ENCODE measurements at regions not wholly inside any gene's neighbourhood (a gene's known extent, or its start where the extent isn't known, plus 50 kb on each side); places are given as distances from the start of the nearest gene placed in this dataset.
"Not testable (repeated sequence)": the region's sequence is repeated elsewhere in the genome, so short reads cannot be mapped to it uniquely, and the experiment has no call there.

DNA sequence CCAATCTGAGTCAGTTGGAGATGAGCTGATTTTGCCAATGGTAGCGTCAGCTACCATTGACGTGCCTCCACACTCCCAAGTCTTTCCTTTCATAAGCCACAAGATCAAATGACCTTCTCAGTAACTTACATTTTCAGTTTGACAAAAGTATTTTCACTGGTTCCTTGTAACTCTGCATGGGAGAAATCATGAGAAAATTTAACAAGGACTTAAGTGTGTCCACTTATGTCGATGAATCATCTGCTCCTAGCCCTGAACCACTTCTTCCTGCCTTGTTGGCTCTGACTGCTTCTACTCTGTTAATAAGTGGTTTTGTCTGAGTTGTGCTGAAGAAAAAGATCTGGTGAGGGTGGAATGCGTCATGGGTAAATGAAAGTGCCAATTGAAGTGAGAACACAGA lies 101.2 kb downstream of the NFKBIZ start:
- no peak for DNase-seq (ENCODE audit: low read depth)

DNA sequence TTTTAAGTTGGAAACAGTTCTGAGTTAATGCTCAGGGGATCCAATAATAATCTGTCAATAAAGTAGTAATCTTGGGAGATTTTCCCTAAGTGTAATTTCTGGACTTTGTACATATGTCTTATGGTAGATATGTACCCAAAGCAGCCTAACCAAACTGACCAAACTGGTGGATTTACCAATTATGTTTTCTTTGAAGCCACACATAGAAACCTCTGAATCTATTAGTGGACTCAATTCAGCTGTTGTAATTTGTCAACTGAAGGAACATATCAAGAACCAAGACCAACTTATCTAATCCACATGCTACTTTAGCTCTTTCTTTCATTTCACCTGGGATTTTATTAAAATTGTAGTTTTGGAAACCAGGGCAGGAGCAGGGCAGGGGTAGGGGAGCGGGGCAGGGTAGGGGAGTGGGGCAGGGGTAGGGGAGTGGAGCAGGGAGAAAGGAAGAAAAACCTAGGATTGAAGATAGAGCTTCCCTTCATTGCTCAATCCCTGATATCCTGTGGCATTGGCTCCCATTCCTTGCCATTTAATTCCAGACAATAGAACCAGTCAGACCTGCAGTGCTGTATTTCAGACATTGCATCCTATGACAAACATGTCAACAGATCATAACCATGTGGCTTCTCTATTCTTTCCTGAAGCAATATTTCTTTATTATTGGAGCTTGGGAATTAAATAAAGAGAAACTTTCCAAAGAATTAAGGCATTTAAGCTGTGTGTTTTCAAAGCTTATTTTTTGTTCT lies 101.8 kb downstream of the NFKBIZ start:
- DNase-seq (ENCODE audit: low read depth), result no peak

DNA sequence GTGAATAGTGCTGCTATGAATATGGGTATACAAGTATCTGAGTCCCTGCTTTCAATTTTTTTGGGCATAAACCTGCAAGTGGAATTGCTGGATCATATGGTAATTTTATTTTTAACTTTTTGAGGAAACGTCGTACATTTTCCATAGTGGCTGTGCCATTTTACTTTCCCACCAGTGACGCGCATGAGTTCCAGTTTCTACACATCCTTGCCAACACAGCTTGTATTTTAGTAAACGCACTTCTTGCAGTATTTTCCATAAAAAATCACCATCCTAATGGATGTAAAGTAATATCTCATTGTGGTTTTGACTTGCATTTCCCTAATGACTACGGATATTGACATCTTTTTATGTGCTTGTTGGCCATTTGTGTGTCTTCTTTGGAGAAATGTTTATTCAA lies 105.0 kb downstream of the NFKBIZ start:
- no peak for DNase-seq (ENCODE audit: low read depth)

DNA sequence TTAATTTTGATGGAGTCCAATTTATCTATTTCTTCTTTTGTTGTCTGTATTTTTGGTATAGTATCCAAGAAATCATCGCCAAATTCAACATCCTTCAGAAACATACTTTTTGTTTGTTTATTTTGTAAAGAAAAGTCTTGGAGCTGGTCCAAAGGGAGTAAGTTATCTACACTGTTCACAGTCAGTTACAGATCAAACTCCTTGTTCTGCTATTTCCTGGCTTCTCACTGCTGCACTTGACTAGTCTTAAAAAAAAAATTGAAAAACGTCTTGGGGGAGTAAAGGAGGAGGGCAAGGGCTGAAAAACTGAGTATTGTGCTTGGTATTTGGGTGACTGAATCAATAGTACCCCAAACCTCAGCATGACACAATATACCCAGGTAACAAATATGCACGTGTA lies 105.6 kb downstream of the NFKBIZ start:
- DNase-seq (ENCODE audit: low read depth), result no peak

DNA sequence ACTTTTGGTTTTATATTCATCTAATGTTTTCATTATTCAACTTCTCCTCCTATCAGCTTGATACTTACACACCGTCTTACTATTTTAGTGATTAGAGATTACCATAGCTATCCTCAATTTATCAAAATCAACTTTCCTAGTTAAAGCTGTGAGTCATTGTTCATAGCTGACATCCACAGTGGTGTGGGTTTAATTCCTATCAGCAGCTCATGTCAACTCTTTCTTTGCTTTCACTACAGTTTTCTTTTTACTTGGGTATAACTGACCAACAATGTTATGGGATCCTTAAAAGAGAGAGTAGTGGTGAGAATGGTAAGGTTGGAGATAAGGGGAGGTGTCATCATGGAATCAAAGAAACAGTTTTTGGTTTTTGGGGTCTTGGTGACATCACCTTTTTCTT lies 112.7 kb downstream of the NFKBIZ start:
- no peak for DNase-seq (ENCODE audit: low read depth)

DNA sequence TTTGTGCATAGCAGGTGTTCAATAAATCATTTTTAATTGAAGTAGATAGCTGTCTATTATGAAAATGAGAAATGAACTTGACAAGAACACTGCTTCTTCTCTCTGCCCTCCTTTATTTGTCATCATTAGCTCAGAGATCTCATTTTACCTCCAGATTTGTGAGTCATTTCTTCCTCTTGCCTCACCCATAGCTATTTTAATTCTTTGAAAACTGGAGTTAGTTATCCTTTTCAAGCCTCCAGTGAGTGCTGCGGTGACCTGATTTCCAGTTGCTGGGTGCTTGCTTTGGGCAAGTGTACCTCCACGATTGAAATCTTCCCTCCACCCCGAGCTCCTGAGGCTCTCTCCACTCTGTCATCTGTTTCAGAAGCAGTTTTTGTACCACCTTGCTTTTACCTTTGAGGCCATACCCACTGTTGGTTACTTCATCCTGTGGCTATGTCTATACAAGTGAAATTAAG lies 114.6 kb downstream of the NFKBIZ start:
- DNase-seq (ENCODE audit: low read depth), result peak; percentile 14

DNA sequence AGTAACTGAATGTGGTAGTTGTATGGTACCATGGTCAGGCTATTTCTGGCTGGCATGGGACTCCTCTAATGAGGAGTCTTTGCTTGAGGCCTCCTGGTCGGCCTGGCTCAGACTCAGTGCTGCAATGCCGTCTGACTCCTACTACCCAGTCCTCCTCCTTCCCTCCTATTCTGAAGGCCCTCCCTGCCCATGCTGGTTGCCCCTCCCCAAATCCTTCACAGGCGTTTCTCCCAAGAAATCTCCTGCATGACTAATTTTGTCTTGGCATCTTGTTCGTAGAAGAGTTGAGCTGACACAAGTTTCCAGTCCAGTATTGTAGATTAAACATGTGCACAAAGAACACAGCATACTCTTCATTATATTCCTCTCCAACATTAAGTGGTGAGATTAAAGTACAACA lies 115.5 kb downstream of the NFKBIZ start:
- no peak for DNase-seq (ENCODE audit: low read depth)

DNA sequence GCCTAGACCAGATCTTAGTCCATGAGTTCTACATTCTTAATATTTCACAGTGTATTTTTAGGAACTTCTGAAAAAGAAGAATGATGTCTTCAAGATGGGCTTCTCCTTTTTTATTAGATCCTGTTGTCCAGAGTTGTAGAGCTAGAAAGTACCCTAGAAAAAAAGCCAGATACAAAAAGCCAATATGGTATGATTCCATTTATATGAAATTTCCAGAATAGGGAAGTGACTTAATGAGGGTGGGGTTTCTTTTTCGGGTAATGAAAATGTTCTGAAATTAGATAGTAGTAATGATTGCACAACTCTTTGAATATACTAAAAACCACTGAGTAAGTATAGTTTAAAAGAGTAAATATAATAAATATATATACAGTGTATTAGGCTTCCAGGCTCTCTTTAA lies 116.9 kb downstream of the NFKBIZ start:
- DNase-seq (ENCODE audit: low read depth), result no peak

DNA sequence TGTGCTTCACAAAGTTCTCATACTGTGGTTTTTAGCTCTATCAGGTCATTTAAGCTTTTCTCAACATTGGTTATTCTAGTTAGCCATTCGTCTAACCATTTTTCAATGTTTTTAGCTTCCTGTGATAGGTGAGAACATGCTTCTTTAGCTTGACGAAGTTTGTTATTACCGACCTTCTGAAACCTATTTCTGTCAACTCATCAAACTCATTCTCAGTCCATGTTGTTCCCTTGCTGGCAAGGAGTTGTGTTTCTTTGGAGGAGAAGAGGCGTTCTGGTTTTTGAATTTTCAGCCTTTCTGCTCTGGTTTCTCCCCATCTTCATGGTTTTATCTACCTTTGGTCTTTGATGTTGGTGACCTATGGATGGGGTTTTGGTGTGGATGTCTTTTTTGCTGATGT lies 120.9 kb downstream of the NFKBIZ start:
- no peak for DNase-seq (ENCODE audit: low read depth)

DNA sequence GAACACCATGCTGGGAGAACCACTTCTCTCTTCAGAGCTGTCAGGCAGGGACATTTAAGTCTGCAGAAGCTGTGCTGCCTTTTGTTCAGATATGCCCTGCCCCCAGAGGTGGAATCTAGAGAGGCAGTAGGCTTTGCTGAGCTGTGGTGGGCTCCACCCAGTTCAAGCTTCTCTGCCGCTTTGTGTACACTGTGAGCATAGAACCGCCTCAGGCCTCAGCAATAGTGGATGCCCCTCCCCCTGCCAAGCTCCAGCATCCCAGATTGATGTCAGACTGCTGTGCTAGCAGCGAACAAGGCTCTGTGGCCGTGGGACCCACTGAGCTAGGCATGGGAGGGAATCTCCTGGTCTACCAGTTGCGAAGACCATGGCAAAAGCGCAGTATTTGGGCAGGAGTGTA lies 121.6 kb downstream of the NFKBIZ start:
- DNase-seq (ENCODE audit: low read depth), result no peak

DNA sequence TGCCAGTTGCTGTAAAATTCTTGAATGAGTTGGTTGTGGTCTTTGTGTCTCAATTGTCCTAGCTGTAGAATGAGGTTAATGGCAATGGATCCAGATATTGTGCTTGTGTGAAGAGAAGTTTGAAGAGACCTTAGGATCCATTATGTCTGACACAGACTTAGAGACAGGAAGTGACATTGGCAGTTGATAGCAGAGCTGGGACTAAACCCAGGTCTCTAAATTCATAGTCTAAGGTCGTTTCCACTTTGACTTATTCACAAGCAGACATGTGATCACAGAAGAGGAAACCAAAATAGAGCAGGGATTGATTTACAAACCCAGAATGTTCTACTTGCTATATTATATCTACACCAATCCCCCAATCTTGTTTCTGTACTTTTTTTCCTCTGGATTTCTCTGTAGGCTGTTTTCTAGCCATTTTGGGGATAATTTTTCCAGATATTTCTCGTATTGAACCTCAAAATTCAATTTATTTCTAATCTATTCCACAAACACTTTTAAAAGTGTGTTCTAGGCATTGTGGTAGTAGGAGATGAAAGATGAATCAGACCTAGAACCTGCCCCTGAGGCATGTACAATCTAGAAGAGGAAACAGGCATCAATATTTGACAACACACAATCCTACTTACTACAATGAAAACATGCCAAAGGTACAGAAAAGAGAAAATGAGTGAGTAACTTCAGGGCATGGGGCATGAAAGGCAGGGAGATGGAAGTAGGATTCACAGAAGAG lies 123.3 kb downstream of the NFKBIZ start:
- no peak for DNase-seq (ENCODE audit: low read depth)

DNA sequence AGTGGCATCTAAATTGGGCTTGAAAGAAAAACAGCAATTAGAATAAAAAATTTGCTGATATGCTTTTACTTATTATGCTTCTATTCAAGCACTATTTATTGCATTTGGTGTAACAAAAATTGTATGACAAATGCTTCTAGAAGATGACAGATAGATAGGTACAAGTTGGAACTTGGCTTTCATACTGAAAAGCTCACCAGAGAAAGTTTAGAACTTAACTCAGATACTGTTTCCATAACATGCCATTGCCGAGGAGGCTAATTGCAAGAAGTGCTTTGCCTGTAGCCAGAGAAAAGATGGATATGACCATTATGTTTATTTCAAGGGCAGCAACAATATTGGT lies 123.8 kb downstream of the NFKBIZ start:
- DNase-seq (ENCODE audit: low read depth), result no peak

DNA sequence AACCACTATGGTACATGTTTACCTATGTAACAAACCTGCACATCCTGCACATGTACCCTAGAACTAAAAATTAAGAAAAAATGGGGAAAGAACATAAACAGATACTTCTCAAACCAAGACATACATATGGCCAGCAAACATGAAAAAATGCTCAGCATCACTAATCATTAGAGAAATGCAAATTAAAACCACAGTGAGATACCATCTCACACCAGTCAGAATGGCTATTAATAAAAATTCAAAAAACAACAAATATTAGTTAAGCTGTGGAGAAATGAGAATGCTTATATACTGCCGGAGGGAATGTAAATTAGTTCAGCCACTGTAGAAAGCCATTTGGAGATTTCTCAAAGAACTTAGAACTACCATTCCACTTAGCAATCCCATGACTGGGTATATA lies 126.1 kb downstream of the NFKBIZ start:
- not testable (repeated sequence) for DNase-seq (ENCODE audit: low read depth)

DNA sequence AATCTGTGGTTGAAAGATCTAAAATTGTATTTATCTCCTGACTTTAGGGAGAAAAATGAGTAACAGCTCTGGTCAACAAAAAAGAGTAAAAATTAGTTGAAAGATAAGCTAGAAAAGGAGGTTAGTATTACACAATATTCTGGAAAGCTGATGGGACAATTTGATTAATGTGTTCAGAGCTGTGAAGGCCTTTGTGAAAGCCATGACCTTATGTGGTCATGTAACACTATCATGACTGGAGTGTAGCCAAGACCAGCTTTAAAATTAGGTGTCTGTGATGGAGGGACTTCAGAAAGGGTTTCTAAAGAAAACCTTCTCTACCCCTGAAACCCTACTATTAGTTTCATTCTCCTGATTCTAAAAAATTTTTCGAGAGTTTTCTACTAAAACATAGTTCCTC lies 127.2 kb downstream of the NFKBIZ start:
- no peak for DNase-seq (ENCODE audit: low read depth)

DNA sequence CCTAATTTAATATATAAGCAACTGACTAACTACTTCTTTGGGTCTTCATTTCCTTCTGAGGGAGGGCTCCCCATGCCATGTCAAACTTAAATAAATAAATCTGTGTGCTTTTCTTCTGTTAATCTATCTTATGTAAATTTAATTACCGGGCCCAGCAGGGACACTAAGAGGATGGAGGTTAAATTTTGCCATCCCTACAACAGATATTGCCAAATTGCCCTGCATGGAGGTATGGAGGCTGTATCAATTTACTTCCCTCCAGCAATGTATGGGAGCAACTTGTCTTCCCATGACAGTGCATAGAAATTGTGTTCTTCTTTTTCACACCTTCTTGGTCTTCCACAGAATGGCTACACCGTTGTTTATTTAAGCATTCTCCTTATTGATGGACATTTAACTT lies 129.0 kb downstream of the NFKBIZ start:
- DNase-seq (ENCODE audit: low read depth), result no peak

DNA sequence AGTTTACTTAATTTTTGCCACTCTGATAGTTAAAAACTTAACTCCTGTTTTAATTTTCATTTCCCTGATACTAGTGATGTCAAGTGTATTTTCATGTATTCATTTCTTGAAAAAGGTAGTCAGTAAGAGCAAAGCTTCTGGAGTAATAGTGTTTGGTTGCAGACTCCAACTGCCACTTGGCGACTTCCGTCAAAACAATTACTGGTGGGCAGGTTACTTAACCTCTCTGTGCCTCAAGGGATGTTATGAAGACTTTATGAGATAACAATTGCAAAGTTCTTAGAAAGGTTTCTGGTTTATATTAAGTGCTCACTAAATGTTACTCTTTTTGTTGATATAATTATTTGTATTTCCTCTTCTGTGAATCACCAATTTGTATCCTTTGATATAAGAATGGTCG lies 129.7 kb downstream of the NFKBIZ start:
- no peak for DNase-seq (ENCODE audit: low read depth)

DNA sequence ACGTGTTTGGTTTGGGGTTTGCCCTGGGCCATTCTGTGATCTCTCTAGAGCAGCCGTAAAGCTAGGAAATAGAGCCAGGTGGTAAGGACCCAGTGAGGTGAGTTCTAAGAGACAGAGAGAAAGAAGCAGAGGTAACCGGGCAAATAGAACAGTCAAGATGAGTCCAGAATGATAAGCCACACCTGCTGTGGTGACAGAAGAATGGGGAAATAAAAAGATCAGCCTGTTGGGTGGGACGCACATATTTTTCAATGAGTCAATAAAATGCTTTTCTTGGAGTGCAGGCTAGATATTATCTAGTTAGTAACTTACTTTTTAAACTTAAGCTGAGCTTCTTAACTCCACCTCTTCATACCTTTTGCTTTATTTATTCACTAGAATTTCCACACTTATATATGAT lies 135.0 kb downstream of the NFKBIZ start:
- DNase-seq (ENCODE audit: low read depth), result no peak

DNA sequence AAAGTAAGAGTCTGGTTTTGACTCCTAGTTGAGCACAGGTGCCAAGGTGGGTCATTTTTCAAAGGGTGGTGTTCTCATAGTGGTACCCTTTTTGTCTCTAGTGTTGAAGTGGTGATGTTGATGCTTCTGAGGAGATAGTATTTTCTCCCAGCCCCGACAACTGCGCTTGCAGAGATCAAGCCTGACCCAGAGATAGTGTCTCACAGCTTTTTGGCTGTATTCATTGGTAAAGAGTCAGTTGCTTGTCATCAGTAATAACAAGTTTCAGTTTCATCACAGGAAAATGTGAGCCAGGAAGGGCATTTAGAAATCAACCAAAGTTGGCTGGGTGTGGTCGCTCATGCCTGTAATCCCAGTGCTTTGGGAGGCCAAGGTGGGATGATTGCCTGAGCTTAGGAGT lies 139.3 kb downstream of the NFKBIZ start:
- DNase-seq (ENCODE audit: low read depth), result no peak

DNA sequence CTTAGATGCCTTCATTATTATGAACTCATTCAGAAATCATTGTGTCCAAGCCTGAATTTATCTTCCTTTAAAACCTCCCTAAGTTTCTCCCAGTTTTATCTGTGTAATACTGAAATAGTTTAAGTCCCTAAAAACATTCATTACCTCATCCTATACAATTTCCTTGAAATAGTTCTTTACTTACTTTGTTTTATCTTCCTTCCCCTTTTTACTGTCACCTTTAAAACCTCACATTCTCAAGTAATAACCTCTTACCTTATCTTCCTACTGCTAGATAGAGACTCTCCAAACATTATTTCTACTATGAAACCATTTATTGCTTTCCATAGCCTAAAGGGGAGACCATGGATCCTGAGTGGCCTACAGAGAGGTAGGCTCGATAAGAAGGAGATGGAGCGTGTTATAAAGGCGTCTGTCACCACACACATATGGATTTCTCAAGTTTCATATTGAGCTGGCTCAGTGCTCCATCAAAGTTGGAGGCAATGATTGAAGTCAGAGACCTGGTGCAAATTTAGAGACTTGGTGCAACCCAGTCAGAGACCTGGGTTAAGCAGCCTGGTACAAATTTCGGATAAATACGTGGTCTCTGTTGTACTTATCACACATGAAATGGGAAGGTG lies 140.4 kb downstream of the NFKBIZ start:
- DNase-seq (ENCODE audit: low read depth), result no peak

DNA sequence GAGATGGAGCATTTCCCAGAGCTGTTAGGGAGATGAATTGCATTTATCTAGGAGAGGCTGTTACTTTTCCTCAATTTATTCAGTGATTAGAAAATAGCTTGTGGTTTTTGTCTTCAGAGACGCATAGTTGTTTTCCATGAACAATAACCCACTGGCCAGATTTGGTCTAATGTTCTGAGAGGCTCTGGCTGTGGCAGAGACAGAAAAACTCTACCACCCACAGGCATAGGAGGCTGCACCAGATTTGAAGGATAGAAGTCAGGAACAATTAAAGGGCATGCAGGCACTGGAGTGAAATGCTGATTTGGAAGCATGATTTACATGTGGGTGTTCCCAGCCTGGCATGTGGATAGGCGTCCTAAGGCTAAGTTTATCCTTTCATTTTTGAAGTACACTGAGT lies 143.5 kb downstream of the NFKBIZ start:
- no peak for DNase-seq (ENCODE audit: low read depth)

DNA sequence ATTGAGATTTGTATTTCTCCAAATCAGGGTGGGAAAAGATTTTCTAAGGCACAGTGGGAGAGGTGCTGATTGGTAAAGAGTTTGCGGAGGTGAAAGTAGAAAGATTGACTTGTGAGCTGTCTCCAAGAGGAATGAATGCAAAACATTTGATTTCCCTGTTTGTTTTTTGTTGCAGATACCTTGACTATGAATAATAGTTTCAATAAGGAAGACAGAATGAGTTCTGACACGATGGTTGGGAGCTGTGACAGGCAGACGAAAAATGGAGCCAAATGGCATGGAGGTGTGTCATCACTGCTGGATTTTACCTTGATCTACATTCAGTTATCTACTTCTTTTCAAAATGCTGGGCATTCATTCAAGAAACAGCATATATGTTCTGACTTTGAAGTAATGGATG lies 145.1 kb downstream of the NFKBIZ start:
- no peak for DNase-seq (ENCODE audit: low read depth)

DNA sequence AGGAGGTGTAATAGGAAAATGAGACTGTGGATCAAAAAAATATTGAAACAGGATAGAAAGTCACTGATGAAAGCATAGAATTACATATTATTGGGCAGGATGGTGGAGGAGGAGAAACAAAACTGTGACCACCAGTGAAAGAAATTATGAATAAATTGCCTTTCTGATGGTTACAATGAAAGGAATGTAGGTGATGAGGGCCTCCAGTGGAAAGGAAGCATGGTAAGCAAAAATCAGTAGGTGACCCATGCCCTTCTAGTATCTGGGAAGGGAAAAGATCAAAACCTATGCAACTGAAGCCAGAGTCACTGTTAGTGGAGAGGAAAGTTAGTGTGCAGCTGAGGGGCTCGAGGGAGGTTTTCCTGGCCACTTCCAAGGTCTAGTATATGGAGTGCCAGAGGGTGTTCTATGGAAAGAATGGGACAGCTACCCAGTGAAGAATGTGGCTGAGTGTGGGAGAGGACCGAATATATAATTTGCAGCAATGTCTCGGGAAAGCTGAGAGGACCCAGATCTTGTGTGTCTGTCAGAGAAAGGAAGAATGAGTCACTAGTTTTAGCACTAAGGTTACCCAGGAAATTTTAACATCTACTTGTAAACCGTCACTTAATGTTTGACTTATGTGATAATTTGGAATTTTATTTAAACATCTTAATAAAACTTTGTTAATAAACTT lies 146.2 kb downstream of the NFKBIZ start:
- no peak for DNase-seq (ENCODE audit: low read depth)

DNA sequence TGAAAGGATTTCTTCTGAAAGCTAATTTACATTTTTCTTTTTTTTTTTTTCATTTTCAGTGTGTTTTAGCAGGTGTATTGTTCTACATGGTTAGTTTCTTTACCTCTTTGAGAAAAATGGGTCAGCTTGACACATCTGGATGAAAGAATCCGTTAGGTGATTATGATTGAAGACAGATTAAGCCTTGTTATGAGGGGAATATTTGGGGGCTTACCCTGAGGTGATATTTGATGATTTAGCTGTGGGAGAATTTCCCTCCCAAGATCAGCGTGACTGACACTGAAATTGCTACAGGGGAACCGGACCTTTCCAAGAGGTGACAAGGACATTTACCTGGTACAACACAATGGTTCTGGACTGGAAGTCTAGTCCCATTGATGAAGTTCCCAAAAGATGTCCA lies 147.5 kb downstream of the NFKBIZ start:
- DNase-seq (ENCODE audit: low read depth), result no peak
